Upper lobe of left lung (tissue), 4 donors: ENCODE measurements at regions not wholly inside any gene's neighbourhood (a gene's known extent, or its start where the extent isn't known, plus 50 kb on each side); places are given as distances from the start of the nearest gene placed in this dataset.

ENCODE experiments used
- POLR2A ChIP-seq, 4 donors: fragments of 450-650 bp; IDR thresholded peaks; one replicate each; pipeline ENCODE4 v1.5.1; 2016 to 2017; ENCODE audit warnings: antibody characterized with exemption in 4 of 4, mild to moderate bottlenecking in 2 of 4
- POLR2AphosphoS5 ChIP-seq, 2 donors: sonication (generic); formaldehyde crosslinking; IDR thresholded peaks; one replicate each; pipeline ENCODE4 v1.5.1; 2017; ENCODE audit warnings: antibody characterized with exemption in 2 of 2
- TF ChIP-seq, protein P1 (sequence below), 6 experiments: fragments of 450-650 bp in 4 of 6; fragments of 200-600 bp in 2 of 6; sonication (generic) in 2 of 6; IDR thresholded peaks; one replicate each; pipeline ENCODE4 v1.5.1; 2016 to 2019; ENCODE audit warnings: antibody characterized with exemption in 6 of 6

DNA sequence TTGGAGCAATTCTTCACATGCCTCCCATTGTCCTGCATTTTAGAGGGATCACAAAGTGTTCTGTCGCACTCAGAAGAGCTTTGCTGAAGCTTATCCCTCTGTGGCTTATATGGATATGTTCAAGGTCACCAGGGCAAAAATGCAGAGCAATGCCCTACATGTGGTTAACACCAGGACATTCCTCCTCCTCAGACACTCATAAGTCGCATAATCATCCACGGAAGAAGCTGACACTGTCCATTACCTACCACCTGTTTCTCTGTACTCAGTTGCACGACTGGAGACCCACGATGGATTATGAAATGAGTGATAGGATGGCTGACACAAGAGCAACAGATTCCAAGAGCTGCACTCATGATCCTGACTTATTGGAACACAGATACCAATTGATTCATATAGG, 68.7 kb upstream of the PRDX4 start:
- TF ChIP-seq, protein P1, sequence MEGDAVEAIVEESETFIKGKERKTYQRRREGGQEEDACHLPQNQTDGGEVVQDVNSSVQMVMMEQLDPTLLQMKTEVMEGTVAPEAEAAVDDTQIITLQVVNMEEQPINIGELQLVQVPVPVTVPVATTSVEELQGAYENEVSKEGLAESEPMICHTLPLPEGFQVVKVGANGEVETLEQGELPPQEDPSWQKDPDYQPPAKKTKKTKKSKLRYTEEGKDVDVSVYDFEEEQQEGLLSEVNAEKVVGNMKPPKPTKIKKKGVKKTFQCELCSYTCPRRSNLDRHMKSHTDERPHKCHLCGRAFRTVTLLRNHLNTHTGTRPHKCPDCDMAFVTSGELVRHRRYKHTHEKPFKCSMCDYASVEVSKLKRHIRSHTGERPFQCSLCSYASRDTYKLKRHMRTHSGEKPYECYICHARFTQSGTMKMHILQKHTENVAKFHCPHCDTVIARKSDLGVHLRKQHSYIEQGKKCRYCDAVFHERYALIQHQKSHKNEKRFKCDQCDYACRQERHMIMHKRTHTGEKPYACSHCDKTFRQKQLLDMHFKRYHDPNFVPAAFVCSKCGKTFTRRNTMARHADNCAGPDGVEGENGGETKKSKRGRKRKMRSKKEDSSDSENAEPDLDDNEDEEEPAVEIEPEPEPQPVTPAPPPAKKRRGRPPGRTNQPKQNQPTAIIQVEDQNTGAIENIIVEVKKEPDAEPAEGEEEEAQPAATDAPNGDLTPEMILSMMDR (IDR thresholded peaks at IDR 0.05) = no peak
- no peak for TF ChIP-seq POLR2AphosphoS5 (IDR thresholded peaks at IDR 0.05)
- TF ChIP-seq POLR2A (IDR thresholded peaks at IDR 0.05) = no peak
